HG02970 (cell line): ENCODE measurements at regions not wholly inside any gene's neighbourhood (a gene's known extent, or its start where the extent isn't known, plus 50 kb on each side); places are given as distances from the start of the nearest gene placed in this dataset.

Source experiments
- ATAC-seq: cut with Tn5 transposase; IDR thresholded peaks from one replicate; pipeline ENCODE4 v1.9.1; 2021; ENCODE audit warnings: mild to moderate bottlenecking, moderate library complexity, moderate number of reproducible peaks; ENCODE audit not compliant: unreplicated experiment, low FRiP score

DNA sequence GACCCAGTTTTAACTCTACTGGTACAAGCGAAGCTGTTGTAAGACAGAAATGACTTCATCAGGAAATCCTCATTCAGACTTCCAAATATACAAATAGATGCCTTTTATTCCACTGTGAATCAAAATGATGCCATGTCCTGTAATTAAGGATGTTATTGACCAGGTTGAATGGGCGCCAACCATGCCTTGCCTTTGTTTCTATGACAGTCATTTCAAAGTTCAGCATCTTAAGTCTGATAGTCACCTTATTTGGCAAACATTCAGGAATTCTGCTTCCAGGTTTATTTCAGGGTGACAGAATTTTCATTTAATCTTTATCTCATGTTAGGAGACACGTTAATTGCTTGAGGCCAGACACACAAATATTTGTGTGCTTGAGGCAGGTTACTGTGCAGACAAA is 592.8 kb upstream of the JAG1 start:
- ATAC-seq: no peak

DNA sequence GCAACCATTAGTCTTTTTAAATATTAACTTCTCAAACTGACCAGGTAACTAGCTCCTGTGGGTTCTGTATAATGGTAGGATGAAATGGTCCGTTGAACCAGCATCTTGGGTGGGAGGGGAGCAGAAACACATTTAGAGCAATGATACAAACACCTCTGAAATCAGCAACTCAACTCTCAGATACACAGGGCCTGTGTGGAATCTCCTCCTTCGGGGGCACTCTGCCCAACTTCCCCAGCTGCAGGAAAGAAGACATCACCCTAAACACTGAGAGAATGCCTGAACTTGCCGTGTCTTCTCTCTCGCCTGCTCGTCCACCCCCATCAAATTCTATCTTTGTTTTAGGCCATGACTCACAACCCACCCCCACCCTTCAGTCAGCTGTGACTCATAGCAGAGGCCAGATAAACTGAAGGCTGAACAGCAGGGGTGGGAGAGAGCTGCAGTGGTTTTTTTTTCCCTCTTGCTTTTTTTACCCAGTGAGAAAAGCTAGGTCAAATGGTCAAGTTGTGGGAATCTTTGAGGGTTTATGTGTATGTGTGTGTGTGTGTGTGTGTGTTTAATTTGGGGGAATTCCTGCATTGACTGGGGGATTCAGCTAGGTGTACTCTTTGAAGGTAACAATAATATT is 593.4 kb upstream of the JAG1 start:
- no peak for ATAC-seq

DNA sequence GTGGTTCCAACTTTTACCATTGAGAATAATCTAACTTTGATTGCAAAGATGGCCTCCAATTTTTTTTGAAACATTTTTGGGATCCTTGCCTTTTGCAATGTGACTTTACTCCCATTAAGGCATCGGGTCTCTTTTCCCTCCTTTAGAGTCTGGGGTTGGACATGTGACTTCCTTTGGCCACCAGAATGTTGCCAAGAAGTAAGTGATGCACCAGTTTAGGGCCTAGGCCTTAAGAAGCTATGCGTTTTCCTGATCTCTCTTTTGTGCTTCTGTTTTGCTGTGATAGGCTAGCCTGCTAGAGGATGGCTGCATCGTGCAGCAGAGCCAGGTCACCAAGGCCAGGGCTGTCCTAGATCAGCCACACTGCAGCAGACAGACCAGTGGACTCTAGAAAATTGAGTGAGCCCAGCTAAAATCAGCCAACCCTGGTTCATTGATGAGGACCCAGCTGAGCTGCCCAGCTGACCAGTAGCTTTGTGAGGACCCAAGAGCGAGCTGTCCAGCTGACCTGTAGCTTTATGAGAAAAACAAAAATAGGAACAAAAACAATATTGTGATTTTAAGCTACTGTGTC is 594.0 kb upstream of the JAG1 start:
- no peak for ATAC-seq

DNA sequence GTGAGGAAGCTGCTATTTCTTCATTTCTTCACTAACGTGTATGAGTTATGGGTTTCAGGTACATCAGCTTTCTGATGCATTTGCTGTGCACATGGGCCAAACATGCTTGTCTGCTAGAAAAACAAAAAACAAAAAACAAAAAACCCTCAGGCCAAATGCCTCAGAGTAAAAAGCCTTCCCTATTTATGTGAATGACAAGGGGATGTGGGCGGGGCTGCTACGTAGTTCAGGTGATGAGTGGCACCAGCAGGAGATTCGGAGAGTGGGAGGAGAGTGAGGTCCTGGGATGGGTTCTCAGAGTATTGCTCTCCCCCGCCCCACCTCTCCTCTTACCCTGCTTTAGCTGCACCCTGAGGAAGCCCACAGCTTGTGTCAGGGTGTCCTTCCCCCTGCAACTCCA is 596.8 kb upstream of the JAG1 start:
- ATAC-seq: no peak

DNA sequence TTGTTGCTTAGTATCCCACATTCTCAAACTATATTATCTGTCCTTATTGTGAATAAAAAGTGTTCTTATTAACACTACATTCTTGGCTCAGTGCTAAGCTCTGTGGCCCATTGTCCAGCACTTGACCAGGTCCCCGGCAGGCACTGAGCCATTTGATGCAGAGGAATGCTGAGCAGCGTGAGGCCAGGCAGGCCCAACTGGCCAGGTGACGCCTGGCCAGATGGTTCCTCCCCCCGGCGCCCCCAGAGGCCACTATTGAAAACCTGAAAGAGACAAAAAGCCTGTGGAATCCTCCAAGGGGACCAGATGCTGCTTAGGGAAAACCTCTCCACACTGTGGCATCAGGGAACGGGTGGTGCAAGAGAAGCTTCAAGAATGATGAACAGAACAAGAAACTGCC is 597.5 kb upstream of the JAG1 start:
- no peak for ATAC-seq

DNA sequence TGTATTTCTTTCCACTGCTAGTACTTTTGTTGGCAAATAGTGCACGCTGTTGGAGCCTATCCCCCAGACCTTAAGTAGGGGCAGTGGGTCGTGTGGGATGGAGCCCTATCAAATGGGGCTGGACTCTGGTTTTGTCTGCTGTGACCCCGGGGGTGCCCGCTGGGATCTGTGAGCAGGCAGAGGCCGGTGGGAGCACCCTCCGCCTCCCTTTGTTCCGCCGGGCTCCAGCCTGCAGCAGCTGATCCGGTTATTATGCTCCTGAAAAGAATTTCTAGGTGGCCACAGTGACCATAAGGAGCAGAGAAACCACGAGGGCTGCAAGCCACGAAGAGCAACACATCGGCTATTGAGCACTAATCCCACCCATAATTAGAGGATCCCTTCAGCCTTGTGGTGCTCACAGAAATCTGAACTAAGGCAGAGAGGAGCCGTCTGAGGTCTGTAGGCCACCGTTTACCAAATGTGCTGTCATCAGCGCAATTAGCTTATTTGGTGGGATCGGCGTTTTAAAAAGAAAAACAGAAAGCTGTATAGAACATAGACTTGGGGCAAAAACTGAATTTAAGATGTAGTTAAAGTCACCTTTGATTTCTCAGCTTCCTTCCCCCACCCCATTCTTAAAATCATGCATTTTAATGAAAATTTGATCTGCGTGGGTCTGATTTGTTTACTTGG is 598.3 kb upstream of the JAG1 start:
- ATAC-seq: no peak

DNA sequence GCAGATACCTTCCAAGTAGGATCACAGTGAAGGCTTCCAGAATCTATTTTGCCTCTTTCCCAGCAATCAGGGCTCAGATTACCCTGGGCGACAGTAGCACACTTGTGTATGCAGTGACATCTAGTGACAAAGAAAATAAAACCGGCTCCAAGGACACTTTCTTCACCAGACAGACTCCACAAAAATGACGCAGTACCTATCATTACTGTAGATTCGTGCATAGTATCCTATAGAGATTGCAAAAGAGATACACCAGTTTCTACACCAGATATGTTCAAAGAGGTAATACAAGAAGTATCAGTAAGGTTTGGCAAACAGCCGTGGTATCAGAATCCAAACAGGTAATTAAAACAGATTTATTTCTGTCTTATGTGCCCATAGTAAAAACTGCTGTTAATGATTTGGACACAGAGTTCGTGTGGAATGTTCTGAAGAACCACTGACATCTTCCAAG is 600.4 kb upstream of the JAG1 start:
- ATAC-seq: no peak

DNA sequence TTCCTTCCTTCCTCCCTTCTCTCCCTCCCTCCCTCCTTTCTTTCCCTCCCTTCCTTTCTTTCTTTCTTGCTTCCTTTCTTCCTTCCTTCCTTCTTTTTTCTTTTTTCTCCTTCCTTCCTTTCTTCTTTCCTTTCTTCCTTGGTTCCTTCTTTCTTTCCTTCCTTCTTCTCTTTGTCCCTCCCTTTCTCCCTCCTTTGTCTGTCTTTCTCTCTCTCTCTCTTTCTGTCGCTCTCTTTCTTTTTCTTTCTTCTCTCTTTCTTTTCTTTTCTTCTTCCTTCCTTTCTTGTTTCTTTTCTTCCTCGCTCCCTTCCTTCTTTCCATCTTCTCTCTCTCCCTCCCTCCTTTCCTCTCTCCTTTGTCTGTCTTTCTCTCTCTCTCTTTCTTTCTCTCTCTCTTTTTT is 601.9 kb upstream of the JAG1 start:
- no peak for ATAC-seq

DNA sequence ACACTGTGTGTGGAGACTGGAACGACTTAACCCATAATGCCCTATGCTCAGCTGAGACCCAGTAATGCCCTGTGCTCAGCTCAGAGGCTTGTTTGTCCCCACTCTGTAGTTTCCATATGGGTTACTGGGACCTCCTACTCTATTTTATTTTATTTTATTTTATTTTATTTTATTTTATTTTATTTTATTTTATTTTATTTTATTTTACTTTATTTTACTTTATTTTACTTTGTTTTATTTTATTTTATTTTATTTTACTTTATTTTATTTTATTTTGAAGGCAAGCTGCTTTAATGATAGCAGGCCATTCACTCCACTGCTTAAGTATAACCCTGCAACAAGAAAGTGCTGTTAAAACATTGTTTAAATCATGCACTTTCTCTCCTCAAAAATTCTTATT is 603.4 kb upstream of the JAG1 start:
- ATAC-seq: no peak

DNA sequence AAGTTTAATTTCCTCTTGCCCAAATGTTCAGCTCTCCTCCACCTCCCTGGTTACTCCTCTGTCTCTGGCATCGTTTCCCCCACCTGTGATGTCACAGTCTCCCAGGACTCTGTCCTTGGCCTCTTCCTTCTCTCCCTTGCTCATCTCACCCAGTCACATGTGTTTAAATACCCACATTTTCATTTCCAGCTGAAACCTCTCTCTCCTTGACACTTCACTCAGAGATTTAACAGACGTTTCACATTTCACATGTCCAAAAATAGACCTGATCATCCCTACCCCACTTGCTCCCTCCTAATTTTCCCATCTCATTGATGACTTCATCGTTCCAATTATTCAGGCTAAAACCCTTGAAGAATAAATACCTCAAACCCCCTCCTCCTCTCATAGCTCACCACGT is 604.1 kb upstream of the JAG1 start:
- no peak for ATAC-seq

DNA sequence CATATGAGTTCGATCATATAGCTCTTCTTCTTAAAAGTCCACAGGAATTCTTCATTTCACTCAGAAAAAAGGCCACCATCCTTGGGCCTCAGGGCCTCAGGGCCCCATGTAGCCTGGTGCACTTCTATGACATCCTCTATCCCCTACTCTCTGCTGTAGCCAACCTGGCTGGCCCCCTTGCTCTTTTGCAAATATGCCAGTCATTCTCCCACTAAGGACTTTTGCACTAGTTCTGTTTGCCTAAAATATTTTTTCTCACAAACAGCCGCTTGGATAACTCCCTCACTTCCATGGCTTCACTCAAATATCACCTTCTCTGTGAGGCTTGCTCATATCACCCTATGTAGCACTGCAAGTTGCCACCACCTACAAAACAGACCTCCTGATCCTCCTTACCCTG is 604.7 kb upstream of the JAG1 start:
- ATAC-seq: no peak

DNA sequence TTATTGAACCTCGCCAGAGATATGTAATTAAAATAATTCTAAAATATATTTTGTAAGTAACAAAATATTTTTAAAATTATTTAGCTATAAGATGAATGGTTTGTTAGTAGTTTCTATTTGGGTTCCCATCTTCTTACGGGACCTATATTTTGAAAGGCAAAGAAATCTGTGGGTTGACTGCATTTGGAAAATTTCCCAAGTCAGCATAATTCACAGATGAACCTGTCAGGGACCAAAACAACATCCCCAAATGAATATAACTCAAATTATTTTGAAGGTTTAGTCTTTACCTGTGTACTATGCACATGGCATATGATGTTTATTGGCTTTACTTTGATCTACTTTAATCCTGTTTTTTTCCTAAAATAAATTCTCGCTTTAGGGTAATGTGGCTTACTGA is 607.4 kb upstream of the JAG1 start:
- ATAC-seq: no peak

DNA sequence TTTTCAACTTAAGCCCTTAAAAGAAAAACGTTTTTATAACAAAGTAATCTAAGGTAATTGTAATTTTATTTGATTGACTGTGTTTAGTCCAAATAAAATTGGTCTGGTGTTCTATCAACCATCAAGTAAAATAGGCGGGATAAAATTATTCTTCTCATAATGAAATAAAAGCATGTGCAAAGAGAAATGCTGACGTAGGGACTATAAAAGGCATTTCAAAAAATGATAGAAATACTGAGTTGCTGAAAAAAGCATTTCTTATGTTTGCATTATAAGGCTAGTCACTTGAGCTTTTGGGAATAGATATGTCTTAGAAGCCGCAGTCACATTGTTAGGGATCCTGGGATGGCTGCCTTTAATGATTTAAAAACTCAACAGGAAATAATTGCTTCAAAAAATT is 608.0 kb upstream of the JAG1 start:
- ATAC-seq: no peak

DNA sequence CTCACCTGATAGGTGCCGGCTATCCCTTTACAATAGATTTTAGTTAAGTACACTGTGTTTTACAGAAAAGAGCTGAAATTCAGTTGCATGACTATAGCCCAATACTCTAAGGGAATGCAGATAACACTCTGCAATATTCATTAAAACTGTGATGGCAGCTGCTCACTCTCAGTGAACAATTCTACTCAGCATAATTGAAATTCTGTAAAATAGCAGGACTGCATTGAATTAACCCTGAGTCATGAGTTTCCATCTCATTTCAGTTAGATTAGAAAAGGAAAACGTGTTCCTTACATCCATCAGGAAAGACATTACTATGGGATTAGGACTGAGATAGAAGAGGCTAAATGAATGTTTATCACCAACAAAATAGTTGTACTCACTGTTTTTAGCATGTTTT is 613.3 kb upstream of the JAG1 start:
- ATAC-seq: no peak

DNA sequence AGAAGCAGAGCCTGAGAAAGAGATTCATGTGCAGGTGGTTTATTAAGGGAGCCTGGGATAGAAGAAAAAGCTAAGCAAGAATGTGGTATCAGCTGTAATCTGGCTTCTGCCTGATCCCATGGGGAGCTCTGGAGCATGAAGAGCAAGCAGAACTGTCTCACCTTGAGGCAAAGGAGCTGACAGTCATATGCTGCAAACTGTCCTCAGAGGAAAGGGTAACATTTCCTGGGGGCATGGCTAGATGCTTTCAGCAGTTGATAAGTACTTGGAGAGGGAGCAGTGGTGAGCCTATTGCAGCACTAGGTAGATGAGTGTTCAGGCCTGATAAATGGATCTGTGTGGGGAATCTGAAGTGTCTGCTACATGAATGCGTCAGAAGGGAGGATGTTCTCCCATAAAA is 621.5 kb upstream of the BTBD3 start:
- no peak for ATAC-seq

DNA sequence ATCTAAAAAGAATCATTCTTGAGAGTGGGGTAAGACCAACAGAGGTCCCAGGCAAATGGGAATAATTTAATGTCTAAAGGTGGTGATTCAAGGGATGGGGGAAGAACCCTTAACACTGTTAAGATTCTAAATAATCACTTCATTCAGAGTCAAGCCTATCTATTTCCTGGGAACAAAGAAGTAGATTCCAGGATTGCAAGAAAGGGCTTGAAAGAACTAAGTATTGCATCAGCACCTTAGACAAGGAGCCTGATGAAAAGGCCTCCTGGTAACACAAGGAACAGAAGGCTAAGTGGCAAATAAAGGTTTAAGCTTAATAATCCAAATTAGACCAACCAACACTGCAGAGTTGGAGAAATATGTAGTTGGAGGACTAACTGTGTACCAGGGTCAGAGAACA is 620.7 kb upstream of the BTBD3 start:
- no peak for ATAC-seq

DNA sequence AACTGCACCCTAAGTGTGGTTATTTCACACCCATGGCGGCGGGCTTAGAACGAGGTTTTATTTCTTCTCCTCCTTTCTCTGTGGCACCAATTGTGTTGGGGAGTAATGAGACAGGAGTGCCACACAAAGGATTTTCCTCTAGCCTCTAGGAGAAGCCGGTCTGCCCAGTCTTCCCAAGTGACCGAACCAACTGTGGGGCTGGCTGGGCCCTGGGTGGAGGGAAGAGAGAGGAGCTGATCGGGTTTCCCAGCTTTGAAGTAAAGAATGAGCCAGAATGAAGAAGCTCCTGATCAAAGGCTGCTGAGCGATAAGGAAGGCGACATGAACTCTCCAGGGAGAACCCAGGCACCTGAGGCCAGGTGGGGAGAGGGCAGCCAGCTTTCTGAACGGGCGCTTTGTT is 616.0 kb upstream of the BTBD3 start:
- no peak for ATAC-seq

DNA sequence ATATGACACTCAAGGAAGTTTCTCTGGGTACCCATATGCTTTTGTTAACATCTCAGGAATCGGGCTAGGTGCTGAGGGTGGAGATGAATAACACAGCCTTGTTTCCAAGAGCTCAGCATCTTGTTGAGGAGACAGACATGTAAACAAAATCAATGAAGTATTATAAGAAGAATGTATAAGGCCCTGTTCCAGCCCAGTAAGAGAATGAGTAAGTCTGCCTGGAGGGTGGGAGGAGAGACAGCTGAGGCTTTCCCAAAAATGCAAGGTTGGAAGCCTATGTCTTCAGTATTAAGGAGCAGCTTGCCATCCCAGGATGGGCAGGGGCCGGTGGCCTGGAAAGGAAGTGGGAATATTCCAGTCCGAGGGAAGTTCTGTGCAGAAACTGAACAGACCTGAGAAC is 615.3 kb upstream of the BTBD3 start:
- no peak for ATAC-seq

DNA sequence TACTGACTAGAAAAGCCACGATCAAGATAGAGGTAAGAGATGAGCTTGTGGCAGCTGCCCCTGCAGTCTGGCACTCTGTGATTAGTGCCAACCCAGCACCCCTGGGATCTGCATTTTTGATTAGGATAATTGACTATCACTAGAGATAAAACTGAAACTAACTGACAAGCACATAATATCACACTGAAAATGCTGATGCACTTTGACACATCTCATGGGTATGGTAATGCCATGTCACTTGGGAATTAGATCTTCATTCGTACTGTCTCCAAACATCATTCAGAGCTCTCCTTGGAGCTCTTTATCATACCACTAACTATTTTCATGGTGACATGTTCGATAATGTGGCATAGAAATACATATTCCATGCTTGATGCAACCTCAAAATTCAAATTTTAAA is 612.9 kb upstream of the BTBD3 start:
- no peak for ATAC-seq

DNA sequence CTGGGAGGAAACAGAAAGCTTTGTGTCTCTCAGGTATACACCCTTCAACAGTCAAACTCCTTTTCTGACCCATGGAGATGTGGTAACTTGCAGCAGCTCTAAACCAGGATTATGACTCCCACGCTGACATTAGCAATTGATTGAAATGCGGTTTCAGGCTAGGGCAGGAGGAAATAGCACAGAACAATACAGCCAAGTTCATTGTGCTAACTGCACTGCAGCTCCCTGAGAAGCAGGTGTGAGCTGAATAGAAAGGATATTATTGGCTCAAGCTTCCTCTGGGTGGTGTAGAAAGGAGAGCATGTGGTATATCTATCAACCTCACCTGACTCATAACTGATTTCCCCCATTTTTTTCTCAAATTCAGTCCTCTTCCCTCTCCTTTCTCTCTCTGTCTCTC is 612.3 kb upstream of the BTBD3 start:
- ATAC-seq: no peak

DNA sequence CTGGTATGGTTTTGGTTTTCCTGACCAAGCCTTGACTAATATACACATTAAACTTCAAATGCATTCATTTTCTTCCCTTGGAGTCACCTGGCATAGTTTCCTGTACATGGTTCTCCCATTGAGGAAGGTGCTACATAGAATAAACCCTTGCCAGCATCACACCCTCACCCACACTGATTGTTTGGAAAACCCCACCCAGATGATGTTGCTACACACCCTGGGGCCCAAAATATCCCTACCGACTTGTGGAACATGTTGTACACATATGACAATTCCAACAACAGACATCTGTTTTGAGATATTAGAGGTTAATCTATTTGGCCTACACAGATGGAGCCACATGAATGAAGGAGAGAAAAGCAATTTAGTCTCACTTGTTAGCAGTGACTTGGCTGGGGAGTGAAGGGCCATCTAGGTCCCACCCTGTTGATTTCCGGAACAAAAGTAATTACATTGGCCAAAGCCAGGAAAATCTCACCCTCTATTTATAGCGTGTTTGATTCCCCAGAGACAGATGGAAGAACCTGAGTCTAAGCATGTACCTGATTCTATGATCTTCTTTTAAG is 606.0 kb upstream of the BTBD3 start:
- no peak for ATAC-seq

DNA sequence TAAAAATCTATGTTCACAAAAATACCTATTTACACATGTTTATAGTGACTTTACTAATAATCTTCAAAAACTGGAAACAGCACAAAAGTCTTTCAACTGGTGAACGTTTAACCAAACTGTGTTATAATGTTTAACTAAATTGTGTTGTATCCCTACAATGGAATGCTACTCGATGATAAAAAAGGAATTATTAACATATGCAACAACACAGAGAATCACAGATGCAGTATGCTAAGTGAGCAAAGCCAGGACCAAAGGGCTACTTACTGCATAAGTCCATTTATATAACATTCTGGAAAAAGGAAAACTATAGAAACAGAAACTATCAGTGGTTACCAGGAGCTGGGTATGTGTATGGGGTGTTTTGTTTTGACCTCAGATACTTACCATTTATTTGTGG is 602.2 kb upstream of the BTBD3 start:
- no peak for ATAC-seq
